Loucy (cell line): ENCODE measurements at regions not wholly inside any gene's neighbourhood (a gene's known extent, or its start where the extent isn't known, plus 50 kb on each side); places are given as distances from the start of the nearest gene placed in this dataset.

Experiments
- H2AFZ ChIP-seq: fragments of 200-600 bp; sonication (generic); 2 replicates; pipeline ENCODE4 v1.6.0; 2016; ENCODE audit warnings: antibody characterized with exemption, mild to moderate bottlenecking, low read length, moderate library complexity
- H3F3A ChIP-seq: fragments of 200-600 bp; 2 replicates; pipeline ENCODE4 v1.6.0; 2016; ENCODE audit warnings: antibody characterized with exemption, low read depth, mild to moderate bottlenecking
- H3K27me3 ChIP-seq: fragments of 200-600 bp; sonication (generic); 2 replicates; pipeline ENCODE4 v1.6.1; 2014; ENCODE audit warnings: low read length, mild to moderate bottlenecking; ENCODE audit not compliant: insufficient read depth, poor library complexity, severe bottlenecking
- H3K36me3 ChIP-seq: fragments of 200-600 bp; sonication (generic); 2 replicates; pipeline ENCODE4 v1.6.1; 2016; ENCODE audit warnings: low read length; ENCODE audit not compliant: insufficient read depth
- H3K4me1 ChIP-seq: fragments of 200-600 bp; sonication (generic); 2 replicates; pipeline ENCODE4 v1.5.1; 2014; ENCODE audit warnings: low read length, mild to moderate bottlenecking; ENCODE audit not compliant: insufficient read depth, poor library complexity, severe bottlenecking
- H3K4me2 ChIP-seq: fragments of 200-600 bp; sonication (generic); 2 replicates; pipeline ENCODE4 v1.6.0; 2014; ENCODE audit warnings: antibody characterized with exemption, low read length, low read depth, mild to moderate bottlenecking; ENCODE audit not compliant: poor library complexity, severe bottlenecking
- H3K4me3 ChIP-seq: fragments of 200-600 bp; sonication (generic); 2 replicates; pipeline ENCODE4 v1.5.1; 2014; ENCODE audit warnings: low read length, mild to moderate bottlenecking, mixed read lengths; ENCODE audit not compliant: poor library complexity, severe bottlenecking
- H3K79me2 ChIP-seq: fragments of 200-600 bp; sonication (generic); 2 replicates; pipeline ENCODE4 v1.6.1; 2014; ENCODE audit warnings: low read length; ENCODE audit not compliant: insufficient read depth
- H3K9ac ChIP-seq: fragments of 200-600 bp; sonication (generic); 2 replicates; pipeline ENCODE4 v1.6.0; 2014; ENCODE audit warnings: mild to moderate bottlenecking, low read depth, low read length, moderate library complexity; ENCODE audit not compliant: poor library complexity, severe bottlenecking
- H3K9me2 ChIP-seq: fragments of 200-600 bp; sonication (generic); replicated peaks from 2 replicates; pipeline ENCODE4 v1.6.1; 2016; ENCODE audit warnings: low read depth, low read length, mixed read lengths
- H3K9me3 ChIP-seq: fragments of 200-600 bp; sonication (generic); 2 replicates; pipeline ENCODE4 v1.6.1; 2014; ENCODE audit warnings: mild to moderate bottlenecking, antibody characterized with exemption, low read length, low read depth; ENCODE audit not compliant: insufficient read depth
- H4K20me1 ChIP-seq: fragments of 200-600 bp; sonication (generic); 2 replicates; pipeline ENCODE4 v1.6.0; 2014; ENCODE audit warnings: antibody characterized with exemption, low read length, mild to moderate bottlenecking; ENCODE audit not compliant: insufficient read depth, poor library complexity, severe bottlenecking
- CTCF ChIP-seq: fragments of 200-600 bp; sonication (generic); conservative IDR thresholded peaks from 2 replicates; pipeline ENCODE4 v1.5.1; 2014; ENCODE audit warnings: mild to moderate bottlenecking, antibody characterized with exemption, low read length
- EZH2phosphoT487 ChIP-seq: fragments of 200-600 bp; IDR thresholded peaks from 2 replicates; pipeline ENCODE4 v1.6.1; 2018; ENCODE audit warnings: antibody characterized with exemption, mild to moderate bottlenecking, moderate library complexity, borderline replicate concordance

- H3K9me2 ChIP-seq = no peaks in the 10 kb centered on the region
- no peak overlapping the region for H3K4me3 ChIP-seq
- H4K20me1 ChIP-seq = no peaks in the 10 kb centered on the region
- no peaks in the 10 kb centered on the region for H3K27me3 ChIP-seq
- H3K9me3 ChIP-seq = no peaks in the 10 kb centered on the region
- no peak overlapping the region for H3K9ac ChIP-seq
- TF ChIP-seq EZH2phosphoT487 = no peak
- TF ChIP-seq CTCF = no peak
- H3K4me2 ChIP-seq = no peak overlapping the region
- no peaks in the 10 kb centered on the region for H3K79me2 ChIP-seq
- no peaks in the 10 kb centered on the region for H3K36me3 ChIP-seq
- no peaks in the 10 kb centered on the region for H3F3A ChIP-seq
- H3K4me1 ChIP-seq = no peaks in the 10 kb centered on the region
- no peak overlapping the region for H2AFZ ChIP-seq
These were observed 323.4 kb upstream of the THRB start for GRCh38 chr3:24818055-24818454.

- TF ChIP-seq CTCF (no peak), EZH2phosphoT487 (no peak)
- H3K36me3 ChIP-seq = no peaks in the 10 kb centered on the region
- H3K9ac ChIP-seq = no peak overlapping the region
- no peaks in the 10 kb centered on the region for H4K20me1 ChIP-seq
- H3K9me2 ChIP-seq = no peaks in the 10 kb centered on the region
- no peaks in the 10 kb centered on the region for H3K79me2 ChIP-seq
- no peak overlapping the region for H3K4me2 ChIP-seq
- H3K9me3 ChIP-seq = no peaks in the 10 kb centered on the region
- no peaks in the 10 kb centered on the region for H3F3A ChIP-seq
- no peaks in the 10 kb centered on the region for H3K27me3 ChIP-seq
- H2AFZ ChIP-seq = no peak overlapping the region
- H3K4me1 ChIP-seq = no peaks in the 10 kb centered on the region
- no peak overlapping the region for H3K4me3 ChIP-seq
These were observed 333.4 kb upstream of the THRB start for GRCh38 chr3:24828011-24828410.

- no peak overlapping the region for H3K4me2 ChIP-seq
- no peaks in the 10 kb centered on the region for H3K36me3 ChIP-seq
- H3K9me3 ChIP-seq = no peaks in the 10 kb centered on the region
- TF ChIP-seq CTCF = no peak
- TF ChIP-seq EZH2phosphoT487 = no peak
- H2AFZ ChIP-seq = no peak overlapping the region
- H4K20me1 ChIP-seq = no peaks in the 10 kb centered on the region
- no peak overlapping the region for H3K9ac ChIP-seq
- H3K9me2 ChIP-seq = no peaks in the 10 kb centered on the region
- H3K79me2 ChIP-seq = no peaks in the 10 kb centered on the region
- H3K4me1 ChIP-seq = no peaks in the 10 kb centered on the region
- no peaks in the 10 kb centered on the region for H3F3A ChIP-seq
- H3K4me3 ChIP-seq = no peak overlapping the region
- no peaks in the 10 kb centered on the region for H3K27me3 ChIP-seq
These were observed 333.9 kb upstream of the THRB start for GRCh38 chr3:24828551-24828950.
